CD4-positive, CD25-positive, alpha-beta regulatory T cell (primary cell): ENCODE measurements at regions not wholly inside any gene's neighbourhood (a gene's known extent, or its start where the extent isn't known, plus 50 kb on each side); places are given as distances from the start of the nearest gene placed in this dataset.
"Not testable (repeated sequence)": the region's sequence is repeated elsewhere in the genome, so short reads cannot be mapped to it uniquely, and the experiment has no call there.

Experiments
- ATAC-seq, 2 donors: fragments of 150-1000 bp; cut with Tn5 transposase; one replicate each; pipeline ENCODE4 v1.10.0; 2021; ENCODE audit warnings: low read depth in 2 of 2, moderate number of reproducible peaks in 2 of 2, moderate library complexity in 1 of 2
- DNase-seq, 3 donors: peaks; one replicate each; pipeline versions ENCODE4 v3.0.0 to v3.0.0-alpha.2; 2012 to 2022; ENCODE audit warnings: mixed read lengths in 1 of 3
- H3K27ac ChIP-seq: one replicate; pipeline ENCODE4 v1.7.0; 2013; ENCODE audit warnings: mild to moderate bottlenecking, low read length; ENCODE audit not compliant: insufficient read depth, poor library complexity, severe bottlenecking
- H3K27me3 ChIP-seq: one replicate; pipeline ENCODE4 v1.7.0; 2013; ENCODE audit warnings: low read length; ENCODE audit not compliant: control insufficient read depth, insufficient read depth
- H3K36me3 ChIP-seq: one replicate; pipeline ENCODE4 v1.7.0; 2013; ENCODE audit warnings: mild to moderate bottlenecking, low read length, moderate library complexity; ENCODE audit not compliant: control insufficient read depth, insufficient read depth
- H3K4me1 ChIP-seq: 2 replicates; pipeline ENCODE4 v1.7.0; 2013; ENCODE audit warnings: mild to moderate bottlenecking, low read length; ENCODE audit not compliant: insufficient read depth, control insufficient read depth, poor library complexity, severe bottlenecking
- H3K4me3 ChIP-seq: one replicate; pipeline ENCODE4 v1.7.0; 2013; ENCODE audit warnings: low read depth, mild to moderate bottlenecking, low read length, moderate library complexity
- H3K9me3 ChIP-seq, 2 experiments: 1 replicate in 1 of 2; 2 replicates in 1 of 2; pipeline ENCODE4 v1.7.0; 2013; ENCODE audit warnings: low read length in 2 of 2, mild to moderate bottlenecking in 1 of 2, moderate library complexity in 1 of 2; ENCODE audit not compliant: control insufficient read depth in 2 of 2
- H3K27ac Mint-ChIP-seq, 3 donors: one replicate each; pipeline ENCODE4 v1.8.0; 2020 to 2022; ENCODE audit warnings: mild to moderate bottlenecking in 3 of 3, mixed read lengths in 3 of 3, moderate library complexity in 2 of 3
- H3K27me3 Mint-ChIP-seq: one replicate; pipeline ENCODE4 v1.8.0; 2022; ENCODE audit warnings: mild to moderate bottlenecking, mixed read lengths
- H3K36me3 Mint-ChIP-seq: one replicate; pipeline ENCODE4 v1.8.0; 2020; ENCODE audit warnings: mixed read lengths
- H3K4me1 Mint-ChIP-seq, 4 donors: one replicate each; pipeline ENCODE4 v1.8.0; 2020 to 2022; ENCODE audit warnings: mixed read lengths in 4 of 4, mild to moderate bottlenecking in 1 of 4
- H3K4me3 Mint-ChIP-seq, 4 donors: one replicate each; pipeline ENCODE4 v1.8.0; 2020 to 2022; ENCODE audit warnings: mild to moderate bottlenecking in 4 of 4, mixed read lengths in 4 of 4, moderate library complexity in 3 of 4
- H3K9me3 Mint-ChIP-seq, 7 donors: one replicate each; pipeline ENCODE4 v1.8.0; 2020 to 2022; ENCODE audit warnings: mixed read lengths in 7 of 7, mild to moderate bottlenecking in 3 of 7, moderate library complexity in 2 of 7

DNA sequence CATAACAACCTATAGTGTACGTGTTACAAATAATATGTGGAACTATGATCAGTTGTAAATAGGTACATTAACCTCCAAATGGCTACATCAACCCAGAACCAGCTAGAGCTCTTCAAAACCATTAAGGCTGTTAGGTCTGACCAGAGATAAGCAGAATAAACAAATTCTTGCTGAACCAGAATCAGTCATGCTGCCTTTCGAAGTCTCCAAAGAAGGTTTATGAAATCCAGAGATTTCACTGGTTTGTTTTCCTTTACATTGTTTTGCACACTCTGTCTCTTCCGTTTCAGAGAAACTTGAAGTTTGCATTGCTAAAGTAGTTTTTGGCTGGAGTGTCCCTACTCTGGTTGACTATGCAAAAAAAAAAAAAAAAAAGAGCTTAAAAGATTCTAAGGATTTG is 177.3 kb upstream of the SLIT2 start:
- DNase-seq (no peak), ATAC-seq (no peak)
- Histone ChIP-seq H3K4me3 (no peak overlapping the region), H3K36me3 (no peaks in the 10 kb centered on the region), H3K27me3 (no peaks in the 10 kb centered on the region), H3K4me1 (no peaks in the 10 kb centered on the region), H3K9me3 (peaks cover 0 to 7% of the 10 kb centered on the region in 2 experiments), H3K27ac (no peak overlapping the region)
- H3K4me3 Mint-ChIP-seq = no peak overlapping the region
- no peaks in the 10 kb centered on the region for H3K36me3 Mint-ChIP-seq
- no peaks in the 10 kb centered on the region for H3K4me1 Mint-ChIP-seq
- H3K9me3 Mint-ChIP-seq = peaks cover 0 to 16% (median 5%) of the 10 kb centered on the region in 7 donors
- peaks cover 2% of the 10 kb centered on the region for H3K27me3 Mint-ChIP-seq
- H3K27ac Mint-ChIP-seq = no peak overlapping the region

DNA sequence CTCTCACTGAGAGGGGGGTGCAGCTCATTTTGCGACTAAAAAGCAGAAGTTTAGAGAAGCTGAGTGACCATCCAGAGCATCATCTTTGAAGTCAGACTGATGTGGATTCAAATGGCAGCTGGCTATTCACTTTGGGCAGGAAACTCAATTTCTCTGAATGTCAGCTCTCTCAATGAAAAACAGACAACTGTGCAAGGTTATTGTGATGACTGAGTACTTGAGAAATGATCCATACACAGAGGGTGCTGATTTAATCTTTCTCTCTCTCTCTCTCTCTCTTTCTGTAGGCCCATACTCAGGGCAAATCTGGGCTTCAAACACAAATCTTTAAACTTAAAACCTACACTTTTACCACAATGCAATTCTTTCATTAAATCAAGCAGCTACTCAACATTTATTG is 185.8 kb upstream of the SLIT2 start:
- no peak overlapping the region for H3K27ac Mint-ChIP-seq
- H3K9me3 ChIP-seq = peaks cover 1 to 4% of the 10 kb centered on the region in 2 experiments
- H3K4me3 Mint-ChIP-seq = no peak overlapping the region
- H3K4me3 ChIP-seq = no peak overlapping the region
- H3K27me3 ChIP-seq = no peaks in the 10 kb centered on the region
- H3K27ac ChIP-seq = no peak overlapping the region
- ATAC-seq (no peak), DNase-seq (no peak)
- H3K36me3 ChIP-seq = no peaks in the 10 kb centered on the region
- peaks cover 3 to 16% (median 12%) of the 10 kb centered on the region in 7 donors for H3K9me3 Mint-ChIP-seq
- H3K36me3 Mint-ChIP-seq = no peaks in the 10 kb centered on the region
- no peaks in the 10 kb centered on the region for H3K4me1 Mint-ChIP-seq
- H3K27me3 Mint-ChIP-seq = peaks cover 4% of the 10 kb centered on the region
- H3K4me1 ChIP-seq = no peaks in the 10 kb centered on the region

DNA sequence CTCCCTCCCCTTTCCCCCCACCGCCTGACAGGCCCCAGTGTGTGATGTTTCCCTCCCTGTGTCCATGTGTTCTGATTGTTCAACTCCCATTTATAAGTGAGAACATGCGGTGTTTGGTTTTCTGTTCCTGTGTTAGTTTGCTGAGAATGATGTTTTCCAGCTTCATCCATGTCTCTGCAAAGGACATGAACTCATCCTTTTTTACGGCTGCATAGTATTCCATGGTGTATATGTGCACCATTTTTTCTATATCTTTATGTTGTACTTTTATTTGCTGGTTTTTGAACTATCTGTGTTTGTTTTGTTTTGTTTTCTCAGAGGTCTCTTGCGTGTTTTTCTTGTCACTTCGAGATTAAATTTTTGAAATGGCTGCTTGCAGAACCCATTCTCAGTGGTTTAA is 188.8 kb upstream of the SLIT2 start:
- not testable (repeated sequence) for H3K27ac ChIP-seq, ATAC-seq, H3K9me3 ChIP-seq, H3K36me3 ChIP-seq, H3K27ac Mint-ChIP-seq, H3K4me1 ChIP-seq, H3K36me3 Mint-ChIP-seq, H3K4me3 ChIP-seq, H3K4me3 Mint-ChIP-seq, DNase-seq, H3K27me3 ChIP-seq, H3K4me1 Mint-ChIP-seq, H3K27me3 Mint-ChIP-seq
- peaks cover 2 to 30% (median 13%) of the 10 kb centered on the region in 7 donors for H3K9me3 Mint-ChIP-seq

DNA sequence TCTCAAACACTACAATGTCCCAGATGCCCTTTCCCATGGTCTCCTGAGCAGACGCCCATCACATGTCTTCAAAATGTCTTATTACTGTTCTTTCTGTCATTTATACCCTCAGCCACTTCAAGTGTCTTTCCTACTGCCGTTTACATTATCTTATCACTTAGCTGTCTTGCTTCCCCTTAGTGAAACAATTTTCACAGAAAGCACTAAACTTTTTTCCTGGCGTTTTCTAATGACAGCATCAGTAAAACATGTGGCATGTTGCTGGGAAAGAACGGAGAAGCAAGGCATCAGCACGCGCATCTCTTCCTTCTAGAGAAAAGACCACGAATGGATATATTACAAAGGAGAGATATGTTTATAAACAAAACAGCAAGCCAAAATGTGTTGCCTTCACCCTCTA is 189.7 kb upstream of the SLIT2 start:
- Histone ChIP-seq H3K36me3 (no peaks in the 10 kb centered on the region), H3K9me3 (peaks cover 1 to 8% of the 10 kb centered on the region in 2 experiments), H3K27me3 (no peaks in the 10 kb centered on the region), H3K27ac (no peak overlapping the region), H3K4me3 (no peak overlapping the region), H3K4me1 (no peaks in the 10 kb centered on the region)
- H3K27me3 Mint-ChIP-seq = no peaks in the 10 kb centered on the region
- DNase-seq (no peak), ATAC-seq (no peak)
- H3K27ac Mint-ChIP-seq = no peak overlapping the region
- no peak overlapping the region for H3K4me3 Mint-ChIP-seq
- peaks cover 2 to 35% (median 16%) of the 10 kb centered on the region in 7 donors for H3K9me3 Mint-ChIP-seq
- no peaks in the 10 kb centered on the region for H3K36me3 Mint-ChIP-seq
- no peaks in the 10 kb centered on the region for H3K4me1 Mint-ChIP-seq

DNA sequence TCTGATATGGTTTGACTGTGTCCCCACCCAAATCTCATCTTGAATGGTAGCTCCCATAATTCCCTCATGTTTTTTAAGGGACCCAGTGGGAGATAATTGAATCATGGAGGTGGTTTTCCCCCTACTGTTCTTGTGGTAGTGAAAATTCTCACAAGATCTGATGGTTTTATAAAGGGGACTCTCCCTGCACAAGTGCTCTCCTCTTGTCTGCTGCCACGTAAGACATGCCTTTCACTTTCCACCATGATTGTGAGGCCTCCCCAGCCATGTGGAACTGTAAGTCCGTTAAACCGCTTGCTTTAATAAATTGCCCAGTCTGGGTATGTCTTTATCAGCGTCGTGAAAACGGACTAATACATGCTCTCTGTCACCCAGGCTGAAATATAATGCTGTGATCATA is 200.9 kb upstream of the SLIT2 start:
- Histone ChIP-seq H3K4me3 (no peak overlapping the region), H3K4me1 (no peaks in the 10 kb centered on the region), H3K27me3 (no peaks in the 10 kb centered on the region), H3K9me3 (peaks cover 0 to 7% of the 10 kb centered on the region in 2 experiments), H3K36me3 (no peaks in the 10 kb centered on the region), H3K27ac (no peak overlapping the region)
- Mint-ChIP-seq H3K36me3 (no peaks in the 10 kb centered on the region), H3K27ac (no peak overlapping the region), H3K4me1 (no peaks in the 10 kb centered on the region), H3K9me3 (peaks cover 7 to 24% (median 10%) of the 10 kb centered on the region in 7 donors), H3K4me3 (no peak overlapping the region), H3K27me3 (no peaks in the 10 kb centered on the region)
- ATAC-seq (no peak), DNase-seq (no peak)

DNA sequence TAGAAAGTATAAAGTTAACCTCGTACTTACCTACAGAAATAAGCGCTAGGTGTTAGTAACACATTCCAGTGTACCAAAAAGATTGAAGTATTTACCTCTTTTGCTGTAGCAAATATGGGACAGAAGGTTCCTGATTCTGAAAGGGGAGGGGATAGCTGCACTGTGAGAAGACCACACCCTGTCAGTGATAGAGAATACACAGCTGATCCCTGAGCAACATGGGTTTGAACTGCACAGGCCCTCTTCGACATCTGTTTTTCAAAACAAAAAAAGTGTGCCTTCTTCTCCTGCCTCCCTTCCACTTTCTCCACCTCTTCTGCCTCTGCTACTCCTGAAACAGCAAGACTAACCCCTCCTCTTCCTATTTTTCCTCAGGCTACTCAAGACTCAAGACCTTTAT is 201.8 kb upstream of the SLIT2 start:
- no peaks in the 10 kb centered on the region for H3K4me1 Mint-ChIP-seq
- H3K36me3 Mint-ChIP-seq = no peaks in the 10 kb centered on the region
- no peaks in the 10 kb centered on the region for H3K27me3 Mint-ChIP-seq
- H3K4me3 Mint-ChIP-seq = no peak overlapping the region
- H3K27ac Mint-ChIP-seq = peak overlapping the region in 1 of 3 donors; percentile 83
- DNase-seq = no peak
- no peak for ATAC-seq
- Histone ChIP-seq H3K36me3 (no peaks in the 10 kb centered on the region), H3K4me3 (no peak overlapping the region), H3K9me3 (peaks cover 0 to 4% of the 10 kb centered on the region in 2 experiments), H3K27me3 (no peaks in the 10 kb centered on the region), H3K4me1 (no peaks in the 10 kb centered on the region), H3K27ac (no peak overlapping the region)
- peaks cover 3 to 22% (median 7%) of the 10 kb centered on the region in 7 donors for H3K9me3 Mint-ChIP-seq

DNA sequence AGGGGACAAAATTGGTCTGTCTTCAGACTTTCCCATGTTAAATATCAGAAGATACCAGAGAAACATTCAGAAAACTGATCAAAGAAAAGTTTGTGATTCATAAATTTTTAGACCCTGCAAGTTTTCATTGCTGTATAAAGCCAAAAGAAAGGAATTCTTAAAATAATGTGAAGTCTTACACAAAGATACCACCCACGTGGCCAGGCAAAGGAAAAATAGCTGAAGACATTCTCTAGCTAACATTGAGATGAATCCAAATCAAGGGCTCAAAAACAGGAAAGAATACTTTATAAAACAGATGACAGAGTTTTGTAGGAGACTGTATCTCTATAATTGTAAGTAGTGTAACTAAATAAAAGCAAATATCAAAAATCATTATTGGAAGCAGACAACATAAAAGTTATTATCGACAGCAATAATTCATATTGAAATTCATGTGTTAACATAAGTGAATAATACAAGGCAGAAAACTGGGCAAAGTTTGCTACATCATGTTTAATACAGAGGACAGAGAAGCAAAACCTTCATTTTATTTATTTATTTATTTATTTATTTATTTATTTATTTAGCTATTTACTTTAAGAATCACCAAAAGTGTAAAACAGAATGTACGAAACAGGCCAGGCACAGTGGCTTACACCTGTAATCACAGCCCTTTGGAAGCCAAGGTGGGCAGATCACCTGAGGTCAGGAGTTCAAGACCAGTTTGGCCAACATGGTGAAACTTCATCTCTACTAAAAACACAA is 204.6 kb upstream of the SLIT2 start:
- Mint-ChIP-seq H3K4me3 (no peak overlapping the region), H3K27ac (no peak overlapping the region), H3K36me3 (no peaks in the 10 kb centered on the region), H3K9me3 (peaks cover 4 to 20% (median 11%) of the 10 kb centered on the region in 7 donors), H3K27me3 (no peaks in the 10 kb centered on the region), H3K4me1 (no peaks in the 10 kb centered on the region)
- Histone ChIP-seq H3K27ac (no peak overlapping the region), H3K36me3 (no peaks in the 10 kb centered on the region), H3K27me3 (no peaks in the 10 kb centered on the region), H3K9me3 (no peaks in the 10 kb centered on the region), H3K4me1 (no peaks in the 10 kb centered on the region), H3K4me3 (no peak overlapping the region)
- no peak for ATAC-seq
- no peak for DNase-seq

DNA sequence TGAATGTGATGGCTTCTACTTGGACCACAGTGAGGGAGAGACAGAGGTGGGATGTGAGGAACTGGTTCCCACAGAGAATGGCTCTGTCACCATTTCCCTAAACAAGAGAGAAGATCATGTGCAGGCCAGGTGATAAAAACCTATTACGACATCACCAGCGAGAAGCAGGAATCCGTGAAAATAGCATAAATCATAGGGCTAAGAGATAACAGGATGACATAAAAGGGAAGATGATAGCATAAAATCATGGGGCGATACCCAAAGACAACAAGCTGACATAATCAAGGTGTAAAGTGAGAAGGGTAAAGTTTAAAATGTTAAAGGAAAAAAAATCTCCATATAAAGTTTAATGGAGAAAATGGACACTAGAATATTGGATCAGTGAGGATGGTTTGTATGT is 205.5 kb upstream of the SLIT2 start:
- Mint-ChIP-seq H3K36me3 (no peaks in the 10 kb centered on the region), H3K9me3 (peaks cover 4 to 26% (median 11%) of the 10 kb centered on the region in 7 donors), H3K27me3 (no peaks in the 10 kb centered on the region), H3K4me3 (no peak overlapping the region), H3K27ac (peak overlapping the region in 1 of 3 donors; percentile 38), H3K4me1 (no peaks in the 10 kb centered on the region)
- Histone ChIP-seq H3K4me1 (no peaks in the 10 kb centered on the region), H3K36me3 (no peaks in the 10 kb centered on the region), H3K27ac (no peak overlapping the region), H3K27me3 (no peaks in the 10 kb centered on the region), H3K9me3 (no peaks in the 10 kb centered on the region), H3K4me3 (no peak overlapping the region)
- ATAC-seq = no peak
- DNase-seq = no peak
